ENCODE measurements at regions not wholly inside any gene's neighbourhood (a gene's known extent, or its start where the extent isn't known, plus 50 kb on each side); places are given as distances from the start of the nearest gene placed in this dataset.
A peak's percentile ranks its signal among the peaks of the same experiment; 100 is the strongest.

GRCh38 chr2:144326825-144327224 lies 193.1 kb downstream of the ZEB2 start:
- no TSS peak for BruUV-seq (replicated peaks)
- H3K27me3 ChIP-seq (replicated peaks; ENCODE audit: insufficient read depth, low read depth, low read length, poor library complexity), result no peaks in the 10 kb centered on the region
- H3K4me3 ChIP-seq (ENCODE audit: low read depth, low read length, poor library complexity, severe bottlenecking), result no peak overlapping the region
- H3K4me1 ChIP-seq (ENCODE audit: insufficient read depth, low read length, poor library complexity, severe bottlenecking), result peaks cover 14% of the 10 kb centered on the region
- no peak for DNase-seq (ENCODE audit: low spot score)
- intact Hi-C loops (cut with micrococcal nuclease; ENCODE audit: unreplicated experiment), result loop anchor here (10.0 kb wide), 1 partner anchor 618 kb away; no protein-coding TSS in a partner anchor
- TF ChIP-seq, protein P1, sequence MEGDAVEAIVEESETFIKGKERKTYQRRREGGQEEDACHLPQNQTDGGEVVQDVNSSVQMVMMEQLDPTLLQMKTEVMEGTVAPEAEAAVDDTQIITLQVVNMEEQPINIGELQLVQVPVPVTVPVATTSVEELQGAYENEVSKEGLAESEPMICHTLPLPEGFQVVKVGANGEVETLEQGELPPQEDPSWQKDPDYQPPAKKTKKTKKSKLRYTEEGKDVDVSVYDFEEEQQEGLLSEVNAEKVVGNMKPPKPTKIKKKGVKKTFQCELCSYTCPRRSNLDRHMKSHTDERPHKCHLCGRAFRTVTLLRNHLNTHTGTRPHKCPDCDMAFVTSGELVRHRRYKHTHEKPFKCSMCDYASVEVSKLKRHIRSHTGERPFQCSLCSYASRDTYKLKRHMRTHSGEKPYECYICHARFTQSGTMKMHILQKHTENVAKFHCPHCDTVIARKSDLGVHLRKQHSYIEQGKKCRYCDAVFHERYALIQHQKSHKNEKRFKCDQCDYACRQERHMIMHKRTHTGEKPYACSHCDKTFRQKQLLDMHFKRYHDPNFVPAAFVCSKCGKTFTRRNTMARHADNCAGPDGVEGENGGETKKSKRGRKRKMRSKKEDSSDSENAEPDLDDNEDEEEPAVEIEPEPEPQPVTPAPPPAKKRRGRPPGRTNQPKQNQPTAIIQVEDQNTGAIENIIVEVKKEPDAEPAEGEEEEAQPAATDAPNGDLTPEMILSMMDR (conservative IDR thresholded peaks at IDR 0.05; ENCODE audit: low read depth, low read length), result no peak
- no peak for TF ChIP-seq EZH2 (IDR thresholded peaks at IDR 0.05; ENCODE audit: borderline replicate concordance, low read depth, low read length, poor library complexity, severe bottlenecking)
- no peak overlapping the region for H3K27ac ChIP-seq (ENCODE audit: low read depth, low read length, poor library complexity, severe bottlenecking)
- ChIA-PET CTCF (no interaction called here), POLR2A (ENCODE audit: low non-redundant PET) (interaction anchor here (0.6 kb wide), 1 partner anchor 387 kb away, joined by 3 read pairs; no protein-coding TSS in a partner anchor)
- H3K36me3 ChIP-seq (ENCODE audit: insufficient read depth, low read length, poor library complexity, severe bottlenecking), result peaks cover 12% of the 10 kb centered on the region
- H3K9me3 ChIP-seq (ENCODE audit: low read depth, low read length, poor library complexity, severe bottlenecking), result peaks cover 16% of the 10 kb centered on the region

- Histone ChIP-seq H3K9me3 (ENCODE audit: low read depth, low read length, poor library complexity, severe bottlenecking) (peaks cover 16% of the 10 kb centered on the region), H3K36me3 (ENCODE audit: insufficient read depth, low read length, poor library complexity, severe bottlenecking) (peaks cover 15% of the 10 kb centered on the region), H3K27ac (ENCODE audit: low read depth, low read length, poor library complexity, severe bottlenecking) (peak overlapping the region; percentile 43), H3K27me3 (replicated peaks; ENCODE audit: insufficient read depth, low read depth, low read length, poor library complexity) (no peaks in the 10 kb centered on the region), H3K4me1 (ENCODE audit: insufficient read depth, low read length, poor library complexity, severe bottlenecking) (peaks cover 22% of the 10 kb centered on the region), H3K4me3 (ENCODE audit: low read depth, low read length, poor library complexity, severe bottlenecking) (no peak overlapping the region)
- ChIA-PET CTCF (no interaction called here), POLR2A (ENCODE audit: low non-redundant PET) (no interaction called here)
- DNase-seq (ENCODE audit: low spot score), result no peak
- BruUV-seq (replicated peaks), result no TSS peak
- TF ChIP-seq EZH2 (IDR thresholded peaks at IDR 0.05; ENCODE audit: borderline replicate concordance, low read depth, low read length, poor library complexity, severe bottlenecking), result no peak
- TF ChIP-seq, protein P1 (conservative IDR thresholded peaks at IDR 0.05; ENCODE audit: low read depth, low read length), result no peak
- intact Hi-C loops (cut with micrococcal nuclease; ENCODE audit: unreplicated experiment), result loop anchor here (10.0 kb wide), 1 partner anchor 620 kb away; no protein-coding TSS in a partner anchor
Measured at GRCh38 chr2:144325086-144325485, 194.8 kb downstream of the ZEB2 start.

GRCh38 chr2:144324446-144325045 lies 195.4 kb downstream of the ZEB2 start:
- no peak for DNase-seq (ENCODE audit: low spot score)
- Histone ChIP-seq H3K27me3 (replicated peaks; ENCODE audit: insufficient read depth, low read depth, low read length, poor library complexity) (no peaks in the 10 kb centered on the region), H3K27ac (ENCODE audit: low read depth, low read length, poor library complexity, severe bottlenecking) (peak overlapping the region; percentile 43), H3K9me3 (ENCODE audit: low read depth, low read length, poor library complexity, severe bottlenecking) (peaks cover 16% of the 10 kb centered on the region), H3K36me3 (ENCODE audit: insufficient read depth, low read length, poor library complexity, severe bottlenecking) (peaks cover 15% of the 10 kb centered on the region), H3K4me1 (ENCODE audit: insufficient read depth, low read length, poor library complexity, severe bottlenecking) (peaks cover 26% of the 10 kb centered on the region), H3K4me3 (ENCODE audit: low read depth, low read length, poor library complexity, severe bottlenecking) (no peak overlapping the region)
- intact Hi-C loops (cut with micrococcal nuclease; ENCODE audit: unreplicated experiment), result loop anchor here (10.0 kb wide), 1 partner anchor 620 kb away; no protein-coding TSS in a partner anchor
- no TSS peak for BruUV-seq (replicated peaks)
- ChIA-PET POLR2A (ENCODE audit: low non-redundant PET) (no interaction called here), CTCF (no interaction called here)
- TF ChIP-seq, protein P1 (conservative IDR thresholded peaks at IDR 0.05; ENCODE audit: low read depth, low read length), result no peak
- no peak for TF ChIP-seq EZH2 (IDR thresholded peaks at IDR 0.05; ENCODE audit: borderline replicate concordance, low read depth, low read length, poor library complexity, severe bottlenecking)
